Muscle of back (tissue), 3 donors: ENCODE measurements at regions not wholly inside any gene's neighbourhood (a gene's known extent, or its start where the extent isn't known, plus 50 kb on each side); places are given as distances from the start of the nearest gene placed in this dataset.
"Not testable (repeated sequence)": the region's sequence is repeated elsewhere in the genome, so short reads cannot be mapped to it uniquely, and the experiment has no call there.

Experiments used
- DNase-seq, 3 donors: peaks; one replicate each; pipeline versions ENCODE4 v3.0.0 to v3.0.0-alpha.2; 2013

DNA sequence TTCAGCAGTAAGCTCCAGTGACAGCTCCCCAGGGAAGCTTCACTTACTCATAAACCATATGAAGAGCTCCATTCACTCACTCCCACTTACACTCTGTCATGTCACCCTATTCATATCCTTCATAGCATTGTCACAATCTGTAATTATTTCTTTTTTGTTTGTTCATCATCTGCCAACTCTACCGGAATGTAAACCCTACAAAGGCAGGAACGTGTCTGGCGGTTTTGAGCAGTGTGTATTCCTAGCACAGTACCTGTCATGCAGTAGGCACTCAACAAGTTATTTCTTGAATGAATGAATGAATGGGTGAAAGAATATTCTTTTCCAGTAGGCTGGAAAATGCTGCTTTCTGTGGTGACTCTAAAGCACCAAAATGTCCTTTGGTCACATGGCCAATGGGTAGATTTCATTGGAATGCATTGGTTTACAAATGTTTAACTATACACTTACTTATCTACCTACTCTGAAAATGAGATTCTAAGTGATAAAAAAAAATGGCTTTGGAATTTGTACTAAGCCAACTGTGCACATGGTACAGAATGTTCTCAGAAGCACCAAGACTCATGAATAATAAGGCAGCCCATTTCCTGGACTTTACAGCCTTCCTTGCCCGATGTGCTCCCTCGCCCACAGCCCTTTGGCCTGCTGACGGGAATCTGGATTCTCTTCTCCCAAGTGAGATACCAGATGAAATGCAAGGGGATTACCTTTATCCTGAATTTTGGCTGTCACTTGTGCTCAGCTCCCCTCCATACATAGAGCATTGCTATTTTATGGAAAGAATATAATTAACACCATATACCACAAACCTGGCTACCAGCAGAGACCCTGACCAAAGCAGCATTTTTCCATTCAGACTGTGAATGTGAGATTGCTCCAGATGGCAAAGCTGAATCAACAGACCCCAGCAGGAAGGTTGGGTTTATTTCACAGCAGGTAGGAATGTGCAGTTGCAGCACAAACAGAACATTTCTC, 273.3 kb downstream of the ALDH8A1 start:
- no peak for DNase-seq

DNA sequence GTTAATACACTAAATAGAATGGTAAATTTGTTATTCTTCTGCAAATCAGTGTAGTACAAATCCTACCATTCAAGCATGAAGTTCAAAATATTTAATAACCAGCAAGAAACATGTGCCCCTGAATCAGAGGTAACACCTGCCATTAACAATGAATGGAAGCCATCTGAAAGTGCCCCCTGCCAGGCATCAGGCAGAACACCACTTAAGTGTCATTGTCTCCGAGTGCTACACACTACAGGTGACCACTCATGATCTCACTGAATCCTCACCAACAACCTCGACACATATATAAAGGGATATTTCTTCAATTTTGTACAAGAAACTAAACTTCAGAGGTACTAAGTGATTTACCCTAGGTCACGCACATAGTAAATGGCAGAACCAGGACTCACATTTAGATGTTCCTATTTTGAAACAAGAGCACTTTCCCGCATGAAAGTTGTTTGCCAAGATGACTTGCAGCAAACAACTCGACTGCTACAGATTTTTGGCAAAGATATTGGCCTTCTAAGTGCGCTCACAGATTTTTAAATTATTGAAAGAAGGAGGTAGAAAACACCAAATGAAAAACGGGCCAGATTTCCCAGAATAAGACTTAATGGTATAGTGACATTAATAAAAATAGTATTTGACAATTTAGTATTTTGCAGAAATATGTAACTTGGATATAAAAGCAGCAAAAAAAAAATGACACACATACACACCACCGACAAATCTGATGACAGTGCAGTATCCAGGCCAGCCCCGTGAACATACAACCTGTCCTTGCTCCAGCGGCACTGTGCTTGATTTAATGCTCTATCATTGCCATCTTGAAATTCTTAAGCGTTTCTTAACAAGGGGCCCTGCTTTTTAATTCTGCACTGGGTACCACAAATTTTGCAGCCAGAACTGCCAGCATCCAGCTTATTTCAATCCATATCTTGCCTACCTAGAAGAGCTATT, 274.5 kb downstream of the ALDH8A1 start:
- peak in 1 of 3 donors; percentile 20 for DNase-seq

GRCh38 chr6:134674562-134674961, 275.3 kb downstream of the ALDH8A1 start:
- DNase-seq = no peak

DNA sequence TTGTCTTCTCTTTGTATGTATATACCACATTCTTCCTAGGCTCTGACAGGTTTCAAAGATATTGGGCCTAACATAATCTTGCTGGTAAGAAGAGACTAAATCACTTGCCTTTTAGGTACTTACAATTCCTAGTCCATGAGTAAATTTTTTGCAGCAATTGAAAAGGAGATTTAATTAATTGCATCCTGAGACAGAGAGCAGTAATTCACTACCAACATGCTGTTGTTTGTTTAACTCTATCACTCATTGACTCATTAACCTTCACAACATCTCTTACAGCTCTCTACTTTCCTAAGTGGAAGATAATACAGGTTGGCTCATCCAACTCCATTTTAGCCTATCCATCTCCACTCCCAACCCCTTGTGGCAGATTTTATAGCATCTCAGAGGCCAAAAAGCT, 280.4 kb downstream of the ALDH8A1 start:
- no peak for DNase-seq

DNA sequence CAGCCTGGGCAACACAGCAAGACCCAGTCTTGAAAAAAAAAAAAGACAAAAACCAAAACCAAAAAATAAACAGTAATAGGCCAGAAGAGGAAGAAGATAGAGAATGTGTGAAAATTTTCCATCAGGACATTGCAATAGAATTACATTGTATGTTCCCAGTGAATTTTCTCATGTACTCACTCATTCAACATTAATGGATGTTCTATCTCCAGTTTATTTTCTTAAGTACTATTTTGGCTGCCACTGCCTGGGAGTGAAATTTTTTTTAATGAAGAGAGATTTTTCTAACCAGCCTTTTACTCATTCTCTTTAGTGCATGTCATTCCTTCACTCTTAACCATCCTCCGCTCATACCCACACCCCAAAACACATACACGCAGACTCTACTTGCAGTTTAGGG, 282.8 kb downstream of the ALDH8A1 start:
- DNase-seq = no peak

DNA sequence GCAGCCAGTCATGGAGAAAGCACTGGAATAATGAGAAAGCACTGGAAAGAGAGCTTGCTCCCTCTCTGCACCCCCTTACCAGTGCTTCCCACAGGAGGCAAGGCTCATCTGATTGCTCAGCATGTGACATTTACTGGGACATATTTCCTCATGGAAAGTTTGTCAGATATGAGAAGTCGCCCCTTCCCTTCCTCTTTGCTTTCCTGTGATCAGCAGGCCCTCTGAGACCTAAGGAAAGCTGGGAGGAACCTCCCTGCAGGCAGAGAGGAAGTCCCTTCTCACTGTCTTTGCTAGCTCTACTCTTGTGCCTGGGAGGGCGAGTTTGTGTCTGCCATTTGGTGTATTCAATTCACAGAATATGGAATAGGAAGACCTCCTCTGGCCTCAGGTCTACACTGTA, 283.8 kb downstream of the ALDH8A1 start:
- no peak for DNase-seq

DNA sequence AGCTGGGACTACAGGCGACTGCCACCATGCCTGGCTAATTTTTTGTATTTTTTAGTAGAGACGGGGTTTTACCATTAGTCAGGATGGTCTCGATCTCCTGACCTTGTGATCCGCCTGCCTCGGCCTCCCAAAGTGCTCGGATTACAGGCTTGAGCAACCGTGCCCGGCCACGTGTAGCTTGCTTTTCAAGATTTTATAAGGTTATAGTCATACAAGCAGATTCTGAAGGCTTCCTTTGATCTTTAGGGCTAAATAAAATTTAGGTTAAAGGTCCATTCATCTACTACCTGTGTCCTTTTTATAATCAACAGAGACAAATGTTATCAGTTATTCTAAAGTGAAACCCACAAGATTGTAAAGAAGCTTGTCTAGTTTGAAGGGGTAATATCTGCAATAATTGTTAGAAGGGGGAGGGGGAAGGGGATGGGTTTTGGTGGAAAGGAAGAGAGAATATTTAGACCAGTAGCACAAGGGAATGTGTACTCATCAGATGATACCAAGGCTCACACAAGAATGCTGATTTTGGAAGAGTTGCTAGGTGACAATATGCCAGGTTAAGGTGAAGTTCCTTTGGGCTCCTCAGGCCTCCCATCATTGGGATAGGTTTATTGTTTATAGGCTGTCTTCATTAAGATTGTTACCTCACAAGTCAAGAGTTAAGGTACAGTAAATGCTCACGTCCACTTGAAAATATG, 284.7 kb downstream of the ALDH8A1 start:
- no peak for DNase-seq

DNA sequence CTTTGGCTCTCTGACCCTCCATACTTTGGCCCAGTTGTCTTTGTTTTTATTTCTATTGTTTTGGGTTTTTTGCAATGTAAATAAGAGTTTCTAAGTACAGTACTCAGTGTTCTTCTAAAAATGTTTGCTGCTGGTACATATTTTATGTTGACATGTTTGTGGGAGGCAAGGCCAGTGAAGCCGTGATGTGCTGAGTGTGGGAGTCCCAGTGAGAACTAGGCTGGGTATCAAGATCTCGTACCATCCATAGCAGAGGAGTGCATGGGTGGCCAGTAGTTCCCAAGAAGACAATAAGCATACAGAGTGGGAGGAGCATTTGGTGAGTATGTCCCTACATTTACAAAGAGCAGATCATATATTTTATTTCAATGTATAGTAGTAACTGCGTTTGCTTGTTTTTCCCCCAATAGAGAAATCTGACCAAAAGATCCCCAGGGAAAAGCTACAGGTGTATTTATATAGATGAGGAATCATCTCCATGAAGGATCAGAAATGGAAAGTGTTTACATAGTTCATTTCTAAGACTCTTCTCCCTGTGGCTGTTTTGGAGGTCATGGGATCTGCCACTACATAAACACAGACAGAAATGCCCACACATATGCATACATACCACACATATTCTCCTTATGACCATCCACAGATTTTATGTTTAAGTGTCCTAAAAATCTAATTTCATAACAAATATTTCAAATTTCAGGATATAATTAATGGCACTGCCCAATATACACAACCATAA, 285.9 kb downstream of the ALDH8A1 start:
- DNase-seq = no peak

DNA sequence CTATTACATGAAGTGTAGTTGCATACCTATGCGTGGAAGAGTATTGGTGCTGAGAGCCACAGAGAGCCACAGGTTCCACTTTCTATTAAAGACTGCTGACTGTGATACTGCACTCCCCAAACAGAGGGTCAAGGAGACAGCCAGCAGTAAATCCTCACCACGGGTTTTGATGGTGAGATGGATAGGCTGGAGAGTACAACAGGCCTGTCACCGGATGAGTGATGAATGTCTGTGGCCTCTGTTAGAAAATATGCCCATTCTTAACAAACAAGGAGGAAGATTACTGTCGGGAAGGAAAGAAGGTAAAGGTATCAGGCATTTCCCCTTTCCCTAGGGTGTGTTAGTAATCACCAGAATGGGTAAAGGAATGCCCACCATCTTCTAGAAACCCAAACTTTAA, 286.5 kb downstream of the ALDH8A1 start:
- DNase-seq = no peak

DNA sequence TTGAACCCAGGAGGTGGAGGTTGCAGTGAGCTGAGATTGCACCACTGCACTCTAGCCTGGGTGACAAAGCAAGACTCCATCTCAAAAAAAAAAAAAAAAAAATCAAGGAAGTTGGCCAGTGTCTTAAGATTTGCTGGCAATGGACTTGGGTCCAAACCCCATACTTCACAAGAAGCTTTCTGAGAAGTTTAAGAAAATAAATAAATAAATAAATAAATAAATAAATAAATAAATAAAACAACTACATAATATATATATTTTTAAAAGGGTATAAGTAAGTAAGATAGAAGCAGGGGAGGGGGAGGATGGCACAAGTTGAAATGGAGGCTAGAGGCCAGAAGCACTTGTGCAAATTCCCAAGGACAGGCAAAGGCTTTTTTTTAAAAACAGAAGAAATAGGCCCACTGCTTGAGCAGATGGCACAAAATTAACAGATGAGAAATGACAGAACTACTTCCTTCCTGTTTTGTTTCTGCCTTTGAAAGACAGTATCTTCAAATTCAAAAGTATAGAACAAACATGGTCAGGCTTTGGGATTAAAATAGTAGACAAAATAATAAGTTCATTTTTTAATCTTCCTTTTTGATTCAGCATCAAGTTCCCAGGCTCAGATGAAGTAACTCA, 287.7 kb downstream of the ALDH8A1 start:
- no peak for DNase-seq

GRCh38 chr6:134659885-134660284, 290.0 kb downstream of the ALDH8A1 start:
- not testable (repeated sequence) for DNase-seq

GRCh38 chr6:134658596-134658995, 291.3 kb downstream of the ALDH8A1 start:
- no peak for DNase-seq

GRCh38 chr6:134657751-134658527, 292.0 kb downstream of the ALDH8A1 start:
- DNase-seq = no peak

GRCh38 chr6:134657343-134657742, 292.6 kb downstream of the ALDH8A1 start:
- no peak for DNase-seq

GRCh38 chr6:134654751-134655150, 295.1 kb downstream of the ALDH8A1 start:
- no peak for DNase-seq

DNA sequence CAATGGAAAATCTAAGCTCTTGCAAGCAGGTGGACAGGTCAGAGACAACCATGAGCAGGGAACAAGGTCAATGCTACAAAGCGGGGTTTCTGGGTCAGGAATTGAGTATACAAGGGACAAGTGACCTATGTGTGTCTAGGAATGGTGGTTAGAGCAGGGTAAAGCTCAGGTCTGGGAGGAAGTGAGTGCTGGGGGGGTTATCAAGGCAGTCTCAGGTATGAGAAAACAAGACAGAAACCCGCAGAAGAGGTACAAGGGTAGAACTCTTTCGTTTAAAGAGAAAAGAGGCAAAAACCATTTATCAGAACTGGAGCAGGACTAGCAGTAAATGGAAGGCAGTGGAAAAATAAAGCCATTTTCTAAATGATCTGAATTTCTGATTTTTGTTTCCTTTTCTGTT, 298.4 kb downstream of the ALDH8A1 start:
- DNase-seq = no peak

DNA sequence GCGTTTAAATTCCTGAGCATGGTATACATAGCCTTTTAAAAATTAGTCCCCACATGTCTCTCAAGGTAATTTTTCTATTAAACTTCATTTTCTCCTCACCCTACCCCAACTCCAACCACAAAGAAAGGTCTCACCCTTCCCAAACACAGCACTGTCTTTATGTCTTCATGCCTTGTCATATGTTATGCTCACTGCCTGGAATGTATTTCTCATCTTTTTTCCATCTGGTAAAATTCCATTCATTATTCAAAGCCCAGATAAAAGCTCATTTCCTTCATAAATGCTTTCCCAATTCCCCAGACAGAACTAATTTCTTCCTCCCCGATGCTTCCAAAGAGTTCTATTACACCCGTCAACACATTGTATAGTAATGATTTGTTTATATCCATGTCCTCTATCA, 302.0 kb downstream of the ALDH8A1 start:
- peak in 2 of 3 donors; percentile 51 to 57 for DNase-seq

- DNase-seq = no peak
Observed at GRCh38 chr6:134642819-134643218, 307.1 kb downstream of the ALDH8A1 start.

GRCh38 chr6:134642279-134642678, 307.6 kb downstream of the ALDH8A1 start:
- peak in 2 of 3 donors; percentile 16 to 32 for DNase-seq

GRCh38 chr6:134640975-134641429, 308.9 kb downstream of the ALDH8A1 start:
- peak; percentile 75 to 88 (median 82) for DNase-seq
